HepG2 (cell line): ENCODE measurements at regions not wholly inside any gene's neighbourhood (a gene's known extent, or its start where the extent isn't known, plus 50 kb on each side); places are given as distances from the start of the nearest gene placed in this dataset.
A peak's percentile ranks its signal among the peaks of the same experiment; 100 is the strongest.

Experiments
- ATAC-seq: fragments of 200-7000 bp; cut with Tn5 transposase; 3 replicates; pipeline ENCODE4 v1.9.1; 2020; ENCODE audit warnings: mild to moderate bottlenecking, moderate library complexity
- BruUV-seq: library from RNA; stranded (reverse); fragments of 400-500 nt; replicated peaks from 2 replicates; lab custom pipeline; 2021; lab: Mats Ljungman, UMichigan
- CTCF ChIA-PET: fragments of 300-600 bp; formaldehyde crosslinking; extraction: SDS; loops from one replicate; lab custom pipeline; 2021; ENCODE audit warnings: low total read pairs, inconsistent platforms, low intra/inter-chr PET ratio; lab: Yijun Ruan, JAX
- POLR2A ChIA-PET: fragments of 350-600 bp; sonication (Branson Sonifier 250); formaldehyde crosslinking; loops from one replicate; lab custom pipeline; 2020; ENCODE audit warnings: antibody characterized with exemption, inconsistent platforms; lab: Yijun Ruan, JAX
- DNase-seq: peaks from one replicate; pipeline ENCODE4 v3.0.0-alpha.2; 2015; ENCODE audit warnings: low spot score
- FAIRE-seq: peaks from 3 replicates; lab custom pipeline; 2011; peaks lifted over from hg19 to GRCh38; lab: Jason Lieb, UNC
- H2AFZ ChIP-seq: one replicate; pipeline ENCODE4 v1.6.1; 2011; ENCODE audit warnings: low read length, inconsistent platforms
- H3K27ac ChIP-seq: fragments of 300-600 bp; 3 replicates; pipeline ENCODE4 v1.8.0; 2011; ENCODE audit warnings: mixed run types, mild to moderate bottlenecking, mixed read lengths, low read length, inconsistent platforms; ENCODE audit not compliant: insufficient read depth; ENCODE audit errors: extremely low read length
- H3K27me3 ChIP-seq, 2 experiments: fragments of 200-600 bp in 1 of 2; 2 replicates in 1 of 2; 3 replicates in 1 of 2; pipeline versions ENCODE4 v1.6.0 to v1.8.0; 2011; ENCODE audit warnings: low read length in 2 of 2, mild to moderate bottlenecking in 2 of 2, moderate library complexity in 2 of 2, inconsistent platforms in 1 of 2; ENCODE audit not compliant: insufficient read depth in 2 of 2, control insufficient read depth in 1 of 2
- H3K36me3 ChIP-seq, 2 experiments: fragments of 200-600 bp in 1 of 2; replicated peaks in 1 of 2; 2 replicates in 1 of 2; 3 replicates in 1 of 2; pipeline versions ENCODE4 v1.5.1 to v1.8.0; 2011; ENCODE audit warnings: low read length in 2 of 2, inconsistent platforms in 1 of 2; ENCODE audit not compliant: insufficient read depth in 2 of 2, control insufficient read depth in 1 of 2
- H3K4me1 ChIP-seq: 2 replicates; pipeline ENCODE4 v1.5.1; 2012; ENCODE audit warnings: low read length, inconsistent platforms; ENCODE audit not compliant: insufficient read depth
- H3K4me2 ChIP-seq: 2 replicates; pipeline ENCODE4 v1.6.0; 2011; ENCODE audit warnings: low read depth, low read length, inconsistent platforms
- H3K4me3 ChIP-seq, 3 experiments: fragments of 200-600 bp in 1 of 3; sonication (generic), shearing (Covaris generic) in 1 of 3; replicated peaks in 1 of 3; 2 replicates each; pipeline ENCODE4 v1.5.1; 2011 to 2016; ENCODE audit warnings: low read length in 3 of 3, inconsistent platforms in 2 of 3, low read depth in 2 of 3, mild to moderate bottlenecking in 2 of 3, control low read depth in 1 of 3, mixed read lengths in 1 of 3; ENCODE audit not compliant: insufficient read depth in 1 of 3
- H3K79me2 ChIP-seq: one replicate; pipeline ENCODE4 v1.6.1; 2011; ENCODE audit warnings: low read length, inconsistent platforms; ENCODE audit not compliant: insufficient read depth
- H3K9ac ChIP-seq: 2 replicates; pipeline ENCODE4 v1.6.0; 2011; ENCODE audit warnings: mild to moderate bottlenecking, low read depth, low read length, inconsistent platforms; ENCODE audit not compliant: insufficient read depth
- H3K9me3 ChIP-seq: 2 replicates; pipeline ENCODE4 v1.5.1; 2012; ENCODE audit warnings: mild to moderate bottlenecking, low read length
- H4K20me1 ChIP-seq: 2 replicates; pipeline ENCODE4 v1.6.0; 2011; ENCODE audit warnings: inconsistent platforms, mild to moderate bottlenecking, low read length, moderate library complexity; ENCODE audit not compliant: insufficient read depth
- AHDC1 ChIP-seq: sonication (generic); formaldehyde crosslinking; IDR thresholded peaks from 2 replicates; pipeline ENCODE4 v1.5.1; 2020; ENCODE audit warnings: mild to moderate bottlenecking, missing genetic modification reagents, borderline replicate concordance
- BHLHE40 ChIP-seq: IDR thresholded peaks from 2 replicates; pipeline ENCODE4 v1.6.1; 2011; ENCODE audit warnings: low read length, improper control_type of control experiment
- NBN ChIP-seq: fragments of 450-650 bp; conservative IDR thresholded peaks from 2 replicates; pipeline ENCODE4 v1.6.1; 2017
- NR2F6 ChIP-seq, 2 experiments: IDR thresholded peaks; 2 replicates each; pipeline ENCODE4 v1.6.1; 2016; ENCODE audit warnings: antibody characterized with exemption in 1 of 2, mild to moderate bottlenecking in 1 of 2
- SOX13 ChIP-seq, 3 experiments: fragments of 450-650 bp in 1 of 3; sonication (generic) in 1 of 3; formaldehyde crosslinking in 1 of 3; IDR thresholded peaks in 2 of 3; conservative IDR thresholded peaks in 1 of 3; 2 replicates each; pipeline versions ENCODE4 v1.5.0 to v1.6.1; 2016 to 2020; ENCODE audit warnings: antibody characterized with exemption in 1 of 3, mild to moderate bottlenecking in 1 of 3, missing compliant biosample characterization in 1 of 3, missing genetic modification reagents in 1 of 3, moderate library complexity in 1 of 3
- ZBTB37 ChIP-seq: sonication (generic); formaldehyde crosslinking; IDR thresholded peaks from 2 replicates; pipeline ENCODE4 v1.4.0; 2020; ENCODE audit warnings: mild to moderate bottlenecking, missing genetic modification reagents
- ZNF235 ChIP-seq: sonication (generic); formaldehyde crosslinking; IDR thresholded peaks from 2 replicates; pipeline ENCODE4 v1.8.1; 2023; ENCODE audit warnings: mild to moderate bottlenecking, missing genetic modification reagents, borderline replicate concordance
- ZNF468 ChIP-seq: sonication (generic); formaldehyde crosslinking; IDR thresholded peaks from 2 replicates; pipeline ENCODE4 v1.8.0; 2022; ENCODE audit warnings: mild to moderate bottlenecking, moderate library complexity, missing genetic modification reagents
- ZSCAN20 ChIP-seq: sonication (generic); formaldehyde crosslinking; IDR thresholded peaks from 2 replicates; pipeline ENCODE4 v1.4.0; 2020; ENCODE audit warnings: missing genetic modification reagents, mild to moderate bottlenecking, borderline replicate concordance
- WGBS: methylation state at CpG from one replicate; pipeline ENCODE4 v1.1.6; 2017; ENCODE audit warnings: low lambda C conversion rate; 5-methylcytosine and 5-hydroxymethylcytosine counted together
- in situ Hi-C: cut with HindIII; loops from 2 replicates; pipeline ENCODE4 v1.10.0; 2017; ENCODE audit warnings: low pct_unique_long_range_greater_than_20kb; ENCODE audit not compliant: extremely low pct_ligation_motif_present
- intact Hi-C: fragments of 100-400 bp; cut with micrococcal nuclease; formaldehyde crosslinking; loops from one replicate; pipeline ENCODE4 v1.10.0; 2022; ENCODE audit not compliant: unreplicated experiment

- BruUV-seq, result no TSS peak
Observed at GRCh38 chr1:58862728-58863385, 79.0 kb upstream of the JUN start.

GRCh38 chr1:58864654-58865053 lies 80.8 kb upstream of the JUN start:
- no peak overlapping the region for H3K4me2 ChIP-seq
- peaks cover 0 to 11% of the 10 kb centered on the region in 2 experiments; a peak in 2 of 5 replicates for H3K27me3 ChIP-seq
- POLR2A ChIA-PET, result no interaction called here
- in situ Hi-C loops, result no loop called here
- H3K79me2 ChIP-seq, result no peaks in the 10 kb centered on the region
- BruUV-seq, result no TSS peak
- no peaks in the 10 kb centered on the region for H3K9me3 ChIP-seq
- CTCF ChIA-PET, result no interaction called here
- ATAC-seq, result no peak
- H3K36me3 ChIP-seq, result no peaks in the 10 kb centered on the region
- H3K9ac ChIP-seq, result no peak overlapping the region
- no peak for DNase-seq
- 30% methylated on average over 2 of the region's 2 CpGs for WGBS
- H3K4me1 ChIP-seq, result peaks cover 21% of the 10 kb centered on the region; the same call in 1 of the 2 replicates
- no peaks in the 10 kb centered on the region for H4K20me1 ChIP-seq
- no peak overlapping the region for H2AFZ ChIP-seq
- H3K27ac ChIP-seq, result no peak overlapping the region
- no peak for FAIRE-seq
- intact Hi-C loops, result no loop called here
- no peak overlapping the region for H3K4me3 ChIP-seq
- TF ChIP-seq ZSCAN20 (no peak), NBN (no peak), ZNF235 (CRISPR knock-in tag) (no peak), AHDC1 (no peak), ZBTB37 (CRISPR knock-in tag) (no peak), ZNF468 (CRISPR knock-in tag) (no peak), BHLHE40 (no peak)

More at GRCh38 chr1:58862728-58863385, 79.0 kb upstream of the JUN start:
- Histone ChIP-seq H2AFZ (no peak overlapping the region), H3K27ac (no peak overlapping the region), H3K9me3 (no peaks in the 10 kb centered on the region), H3K4me3 (no peak overlapping the region), H3K4me1 (peaks cover 33% of the 10 kb centered on the region), H3K27me3 (peaks cover 0 to 13% of the 10 kb centered on the region in 2 experiments; a peak in 2 of 5 replicates), H3K36me3 (no peaks in the 10 kb centered on the region), H3K79me2 (no peaks in the 10 kb centered on the region), H3K4me2 (no peak overlapping the region), H4K20me1 (no peaks in the 10 kb centered on the region), H3K9ac (no peak overlapping the region)
- 0% methylated on average over 1 of the region's 1 CpG for WGBS
- ChIA-PET POLR2A (no interaction called here), CTCF (no interaction called here)
- DNase-seq (no peak), ATAC-seq (peak; percentile 33; the same call in 1 of the 3 replicates), FAIRE-seq (no peak)
- in situ Hi-C loops, result no loop called here
- intact Hi-C loops, result no loop called here
- TF ChIP-seq SOX13 (IDR thresholded peaks at IDR 0.05), result no peak
- TF ChIP-seq SOX13 (CRISPR knock-in tag; conservative IDR thresholded peaks at IDR 0.05 in 1 of 2, IDR thresholded peaks at IDR 0.05 in 1 of 2), result 0 out of 4 replicates have a peak, but pooled peaks of 1 of the 2 experiments have one; percentile 27
- no peak for TF ChIP-seq NR2F6 (IDR thresholded peaks at IDR 0.05)
- no peak for TF ChIP-seq NR2F6 (CRISPR knock-in tag; IDR thresholded peaks at IDR 0.05)
